HepG2 (cell line): ENCODE measurements at regions not wholly inside any gene's neighbourhood (a gene's known extent, or its start where the extent isn't known, plus 50 kb on each side); places are given as distances from the start of the nearest gene placed in this dataset.

ENCODE experiments used
- ATAC-seq: fragments of 200-7000 bp; cut with Tn5 transposase; 3 replicates; pipeline ENCODE4 v1.9.1; 2020; ENCODE audit warnings: mild to moderate bottlenecking, moderate library complexity
- BruUV-seq: library from RNA; stranded (reverse); fragments of 400-500 nt; replicated peaks from 2 replicates; lab custom pipeline; 2021; lab: Mats Ljungman, UMichigan
- CTCF ChIA-PET: fragments of 300-600 bp; formaldehyde crosslinking; extraction: SDS; loops from one replicate; lab custom pipeline; 2021; ENCODE audit warnings: low total read pairs, inconsistent platforms, low intra/inter-chr PET ratio; lab: Yijun Ruan, JAX
- POLR2A ChIA-PET: fragments of 350-600 bp; sonication (Branson Sonifier 250); formaldehyde crosslinking; loops from one replicate; lab custom pipeline; 2020; ENCODE audit warnings: antibody characterized with exemption, inconsistent platforms; lab: Yijun Ruan, JAX
- DNase-seq: peaks from one replicate; pipeline ENCODE4 v3.0.0-alpha.2; 2015; ENCODE audit warnings: low spot score
- FAIRE-seq: peaks from 3 replicates; lab custom pipeline; 2011; peaks lifted over from hg19 to GRCh38; lab: Jason Lieb, UNC
- H2AFZ ChIP-seq: one replicate; pipeline ENCODE4 v1.6.1; 2011; ENCODE audit warnings: low read length, inconsistent platforms
- H3K27ac ChIP-seq: fragments of 300-600 bp; 3 replicates; pipeline ENCODE4 v1.8.0; 2011; ENCODE audit warnings: mixed run types, mild to moderate bottlenecking, mixed read lengths, low read length, inconsistent platforms; ENCODE audit not compliant: insufficient read depth; ENCODE audit errors: extremely low read length
- H3K27me3 ChIP-seq, 2 experiments: fragments of 200-600 bp in 1 of 2; 2 replicates in 1 of 2; 3 replicates in 1 of 2; pipeline versions ENCODE4 v1.6.0 to v1.8.0; 2011; ENCODE audit warnings: low read length in 2 of 2, mild to moderate bottlenecking in 2 of 2, moderate library complexity in 2 of 2, inconsistent platforms in 1 of 2; ENCODE audit not compliant: insufficient read depth in 2 of 2, control insufficient read depth in 1 of 2
- H3K36me3 ChIP-seq, 2 experiments: fragments of 200-600 bp in 1 of 2; replicated peaks in 1 of 2; 2 replicates in 1 of 2; 3 replicates in 1 of 2; pipeline versions ENCODE4 v1.5.1 to v1.8.0; 2011; ENCODE audit warnings: low read length in 2 of 2, inconsistent platforms in 1 of 2; ENCODE audit not compliant: insufficient read depth in 2 of 2, control insufficient read depth in 1 of 2
- H3K4me1 ChIP-seq: 2 replicates; pipeline ENCODE4 v1.5.1; 2012; ENCODE audit warnings: low read length, inconsistent platforms; ENCODE audit not compliant: insufficient read depth
- H3K4me2 ChIP-seq: 2 replicates; pipeline ENCODE4 v1.6.0; 2011; ENCODE audit warnings: low read depth, low read length, inconsistent platforms
- H3K4me3 ChIP-seq, 3 experiments: fragments of 200-600 bp in 1 of 3; sonication (generic), shearing (Covaris generic) in 1 of 3; replicated peaks in 1 of 3; 2 replicates each; pipeline ENCODE4 v1.5.1; 2011 to 2016; ENCODE audit warnings: low read length in 3 of 3, inconsistent platforms in 2 of 3, low read depth in 2 of 3, mild to moderate bottlenecking in 2 of 3, control low read depth in 1 of 3, mixed read lengths in 1 of 3; ENCODE audit not compliant: insufficient read depth in 1 of 3
- H3K79me2 ChIP-seq: one replicate; pipeline ENCODE4 v1.6.1; 2011; ENCODE audit warnings: low read length, inconsistent platforms; ENCODE audit not compliant: insufficient read depth
- H3K9ac ChIP-seq: 2 replicates; pipeline ENCODE4 v1.6.0; 2011; ENCODE audit warnings: mild to moderate bottlenecking, low read depth, low read length, inconsistent platforms; ENCODE audit not compliant: insufficient read depth
- H3K9me3 ChIP-seq: 2 replicates; pipeline ENCODE4 v1.5.1; 2012; ENCODE audit warnings: mild to moderate bottlenecking, low read length
- H4K20me1 ChIP-seq: 2 replicates; pipeline ENCODE4 v1.6.0; 2011; ENCODE audit warnings: inconsistent platforms, mild to moderate bottlenecking, low read length, moderate library complexity; ENCODE audit not compliant: insufficient read depth
- BRCA1 ChIP-seq: sonication (generic); formaldehyde crosslinking; IDR thresholded peaks from 2 replicates; pipeline ENCODE4 v1.4.0; 2020; ENCODE audit warnings: missing genetic modification reagents
- E2F2 ChIP-seq: sonication (generic); formaldehyde crosslinking; IDR thresholded peaks from 2 replicates; pipeline ENCODE4 v1.4.0; 2020; ENCODE audit warnings: missing genetic modification reagents, borderline replicate concordance
- FOXA3 ChIP-seq: IDR thresholded peaks from 2 replicates; pipeline ENCODE4 v1.6.1; 2016; ENCODE audit warnings: missing genetic modification reagents, missing compliant biosample characterization
- HOXA5 ChIP-seq: sonication (generic); formaldehyde crosslinking; IDR thresholded peaks from 2 replicates; pipeline ENCODE4 v1.4.0; 2020; ENCODE audit warnings: missing genetic modification reagents
- MED1 ChIP-seq: sonication (generic); formaldehyde crosslinking; IDR thresholded peaks from 2 replicates; pipeline ENCODE4 v1.4.0; 2020; ENCODE audit warnings: missing genetic modification reagents
- NFE2L1 ChIP-seq: sonication (generic); formaldehyde crosslinking; IDR thresholded peaks from 2 replicates; pipeline ENCODE4 v1.4.0; 2020; ENCODE audit warnings: missing genetic modification reagents, mild to moderate bottlenecking, borderline replicate concordance
- REXO4 ChIP-seq: sonication (generic); formaldehyde crosslinking; IDR thresholded peaks from 2 replicates; pipeline ENCODE4 v1.8.0; 2022; ENCODE audit warnings: missing genetic modification reagents, mild to moderate bottlenecking, borderline replicate concordance
- RNF2 ChIP-seq: fragments of 450-650 bp; conservative IDR thresholded peaks from 2 replicates; pipeline ENCODE4 v1.6.1; 2016; ENCODE audit warnings: low read depth
- SP4 ChIP-seq: sonication (generic); formaldehyde crosslinking; IDR thresholded peaks from 2 replicates; pipeline ENCODE4 v1.8.1; 2023; ENCODE audit warnings: mild to moderate bottlenecking, missing genetic modification reagents
- STAG1 ChIP-seq: sonication (generic); formaldehyde crosslinking; IDR thresholded peaks from 2 replicates; pipeline ENCODE4 v1.4.0; 2020; ENCODE audit warnings: missing genetic modification reagents
- ZBTB3 ChIP-seq: sonication (generic); formaldehyde crosslinking; IDR thresholded peaks from 2 replicates; pipeline ENCODE4 v1.4.0; 2020; ENCODE audit warnings: low read depth, mild to moderate bottlenecking, moderate library complexity, missing genetic modification reagents, borderline replicate concordance
- ZBTB7A ChIP-seq: sonication (generic); formaldehyde crosslinking; IDR thresholded peaks from 2 replicates; pipeline ENCODE4 v1.8.0; 2022; ENCODE audit warnings: mild to moderate bottlenecking, missing genetic modification reagents
- ZFP36L2 ChIP-seq: sonication (generic); formaldehyde crosslinking; IDR thresholded peaks from 2 replicates; pipeline ENCODE4 v1.4.0; 2020; ENCODE audit warnings: missing genetic modification reagents
- ZNF264 ChIP-seq: sonication (generic); formaldehyde crosslinking; IDR thresholded peaks from 2 replicates; pipeline ENCODE4 v1.4.0; 2020; ENCODE audit warnings: missing genetic modification reagents
- ZNF331 ChIP-seq: sonication (generic); formaldehyde crosslinking; IDR thresholded peaks from 2 replicates; pipeline ENCODE4 v1.4.0; 2020; ENCODE audit warnings: missing genetic modification reagents
- ZNF639 ChIP-seq: conservative IDR thresholded peaks from 2 replicates; pipeline ENCODE4 v1.6.1; 2018; ENCODE audit warnings: missing genetic modification reagents
- ZNF749 ChIP-seq: sonication (generic); formaldehyde crosslinking; IDR thresholded peaks from 2 replicates; pipeline ENCODE4 v1.8.0; 2022; ENCODE audit warnings: mild to moderate bottlenecking, missing genetic modification reagents, moderate library complexity, borderline replicate concordance
- ZNF841 ChIP-seq: sonication (generic); formaldehyde crosslinking; IDR thresholded peaks from 2 replicates; pipeline ENCODE4 v1.8.1; 2023; ENCODE audit warnings: missing genetic modification reagents, borderline replicate concordance
- WGBS: methylation state at CpG from one replicate; pipeline ENCODE4 v1.1.6; 2017; ENCODE audit warnings: low lambda C conversion rate; 5-methylcytosine and 5-hydroxymethylcytosine counted together
- in situ Hi-C: cut with HindIII; loops from 2 replicates; pipeline ENCODE4 v1.10.0; 2017; ENCODE audit warnings: low pct_unique_long_range_greater_than_20kb; ENCODE audit not compliant: extremely low pct_ligation_motif_present
- intact Hi-C: fragments of 100-400 bp; cut with micrococcal nuclease; formaldehyde crosslinking; loops from one replicate; pipeline ENCODE4 v1.10.0; 2022; ENCODE audit not compliant: unreplicated experiment

- no peak overlapping the region for H3K27ac ChIP-seq
- H3K27me3 ChIP-seq: no peaks in the 10 kb centered on the region
- POLR2A ChIA-PET: no interaction called here
- H2AFZ ChIP-seq: no peak overlapping the region
- H4K20me1 ChIP-seq: no peaks in the 10 kb centered on the region
- CTCF ChIA-PET: no interaction called here
- TF ChIP-seq NFE2L1: no peak
- TF ChIP-seq SP4: no peak
- TF ChIP-seq ZNF639: no peak
- TF ChIP-seq STAG1 (CRISPR knock-in tag): no peak
- no peak for TF ChIP-seq ZFP36L2 (CRISPR knock-in tag)
- TF ChIP-seq HOXA5: no peak
- no peak for TF ChIP-seq ZNF841 (CRISPR knock-in tag)
- TF ChIP-seq ZBTB3 (CRISPR knock-in tag): no peak
- TF ChIP-seq ZBTB7A: no peak
- TF ChIP-seq FOXA3: no peak
- no peak for TF ChIP-seq ZNF264 (CRISPR knock-in tag)
- no peak for TF ChIP-seq ZNF331 (CRISPR knock-in tag)
- TF ChIP-seq E2F2 (CRISPR knock-in tag): no peak
- no peak for TF ChIP-seq ZNF749 (CRISPR knock-in tag)
- no peak for TF ChIP-seq MED1 (CRISPR knock-in tag)
- TF ChIP-seq RNF2: no peak
- TF ChIP-seq BRCA1 (CRISPR knock-in tag): no peak
- TF ChIP-seq REXO4: no peak
- no peak for ATAC-seq
- no peak for FAIRE-seq
- DNase-seq: no peak
- whole genome bisulfite sequencing: 5% methylated on average over 1 of the region's 1 CpG
- H3K36me3 ChIP-seq: no peaks in the 10 kb centered on the region
- H3K9ac ChIP-seq: no peak overlapping the region
- no TSS peak for BruUV-seq
- H3K4me1 ChIP-seq: peaks cover 11% of the 10 kb centered on the region; the same call in 1 of the 2 replicates
- no peak overlapping the region for H3K4me2 ChIP-seq
- H3K4me3 ChIP-seq: no peak overlapping the region
- in situ Hi-C loops: no loop called here
- intact Hi-C loops: loop anchor here (10.0 kb wide), 1 partner anchor 403 kb away; no protein-coding TSS in a partner anchor
- no peaks in the 10 kb centered on the region for H3K79me2 ChIP-seq
- peaks cover 22% of the 10 kb centered on the region for H3K9me3 ChIP-seq
These were observed 686.5 kb downstream of the IGSF11 start for GRCh38 chr3:118348169-118348557.
